GM12875 (cell line): ENCODE measurements at regions not wholly inside any gene's neighbourhood (a gene's known extent, or its start where the extent isn't known, plus 50 kb on each side); places are given as distances from the start of the nearest gene placed in this dataset.

ENCODE experiments used
- H3K4me3 ChIP-seq: one replicate; pipeline ENCODE4 v1.5.1; 2011; ENCODE audit warnings: low read depth, low read length, control low read depth
- CTCF ChIP-seq: IDR thresholded peaks from 2 replicates; pipeline ENCODE4 v1.5.1; 2011; ENCODE audit warnings: low read depth, mild to moderate bottlenecking, control low read depth, inconsistent platforms, low read length, moderate library complexity, borderline replicate concordance; ENCODE audit not compliant: insufficient read depth

GRCh38 chr2:183532514-183532913 is 408.3 kb downstream of the NUP35 start:
- H3K4me3 ChIP-seq: no peak overlapping the region
- no peak for TF ChIP-seq CTCF

DNA sequence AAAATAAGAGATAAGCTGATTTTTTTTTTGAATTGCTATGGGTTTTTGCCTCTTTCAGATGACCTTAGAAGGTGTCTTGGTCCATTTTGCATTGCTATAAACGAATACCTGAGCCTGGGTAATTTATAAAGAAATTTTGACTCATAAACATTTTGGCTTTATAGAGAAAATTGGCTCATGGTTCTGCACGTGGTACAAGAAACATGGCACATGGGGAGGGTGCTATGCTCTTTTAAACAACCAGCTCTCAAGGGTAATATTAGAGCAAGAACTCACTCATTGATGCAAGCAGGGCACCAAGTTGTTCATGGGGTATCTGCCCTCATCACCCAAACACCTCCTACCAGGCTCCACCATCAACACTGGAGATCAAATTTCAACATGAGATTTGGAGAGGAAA is 408.8 kb downstream of the NUP35 start:
- TF ChIP-seq CTCF: no peak
- no peak overlapping the region for H3K4me3 ChIP-seq

DNA sequence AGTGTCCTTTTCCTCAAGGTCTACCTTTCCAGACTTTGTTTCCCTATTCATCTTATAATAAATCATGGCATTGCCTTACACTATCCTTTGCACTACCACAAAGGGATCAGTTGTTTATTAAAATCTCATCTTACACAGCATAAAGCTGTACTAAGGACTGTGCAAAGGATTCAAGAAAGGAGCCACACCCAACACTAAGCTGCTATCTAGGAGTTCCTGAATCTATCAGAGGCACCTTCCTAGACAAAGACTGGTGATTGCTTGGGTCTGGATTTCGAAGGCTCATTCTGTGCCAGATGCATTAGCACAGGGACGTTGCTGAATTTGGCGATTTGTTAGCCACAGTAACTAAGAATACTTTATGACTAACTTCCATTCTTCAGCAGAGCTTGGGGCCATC is 412.0 kb downstream of the NUP35 start:
- no peak for TF ChIP-seq CTCF
- H3K4me3 ChIP-seq: no peak overlapping the region

GRCh38 chr2:183536714-183537113 is 412.5 kb downstream of the NUP35 start:
- no peak for TF ChIP-seq CTCF
- no peak overlapping the region for H3K4me3 ChIP-seq

DNA sequence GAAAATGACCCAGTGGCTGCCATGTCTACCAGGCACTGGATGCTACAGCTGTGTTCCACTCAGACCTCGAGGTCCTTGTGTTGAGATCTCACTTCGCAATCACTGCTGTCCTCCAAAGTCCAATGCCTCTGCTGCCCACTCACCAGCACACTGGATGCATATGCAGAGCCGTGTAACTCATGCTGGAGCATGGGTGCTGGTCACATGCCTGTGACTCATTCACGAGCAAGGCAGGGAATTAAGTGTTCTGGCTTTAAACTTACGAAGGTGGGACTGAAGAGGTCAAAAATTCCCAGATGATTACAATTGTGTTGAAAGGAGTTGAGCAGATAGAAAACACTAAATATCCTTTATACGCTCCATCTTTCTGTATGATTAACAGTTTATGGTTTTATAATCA is 417.5 kb downstream of the NUP35 start:
- TF ChIP-seq CTCF: no peak
- H3K4me3 ChIP-seq: no peak overlapping the region

GRCh38 chr2:183542606-183543005 is 418.4 kb downstream of the NUP35 start:
- no peak overlapping the region for H3K4me3 ChIP-seq
- TF ChIP-seq CTCF: no peak

- H3K4me3 ChIP-seq: no peak overlapping the region
- no peak for TF ChIP-seq CTCF
Observed at GRCh38 chr2:183543222-183543621, 419.0 kb downstream of the NUP35 start.
